ENCODE measurements at regions not wholly inside any gene's neighbourhood (a gene's known extent, or its start where the extent isn't known, plus 50 kb on each side); places are given as distances from the start of the nearest gene placed in this dataset.

- TF ChIP-seq CTCF (IDR thresholded peaks at IDR 0.05) (no peak), POLR2A (IDR thresholded peaks at IDR 0.05) (no peak)
These were observed 74.2 kb upstream of the MC4R start for GRCh38 chr18:60446821-60447220.
